HG02571 (cell line): ENCODE measurements at regions not wholly inside any gene's neighbourhood (a gene's known extent, or its start where the extent isn't known, plus 50 kb on each side); places are given as distances from the start of the nearest gene placed in this dataset.
"Not testable (repeated sequence)": the region's sequence is repeated elsewhere in the genome, so short reads cannot be mapped to it uniquely, and the experiment has no call there.

Source experiments
- ATAC-seq: cut with Tn5 transposase; IDR thresholded peaks from one replicate; pipeline ENCODE4 v1.9.1; 2021; ENCODE audit warnings: mild to moderate bottlenecking, moderate library complexity; ENCODE audit not compliant: unreplicated experiment

- no peak for ATAC-seq
These were observed 205.0 kb upstream of the RPL34 start for GRCh38 chr4:108415389-108415788.

- ATAC-seq: no peak
These were observed 208.5 kb upstream of the RPL34 start for GRCh38 chr4:108411836-108412235.

- not testable (repeated sequence) for ATAC-seq
These were observed 210.7 kb upstream of the RPL34 start for GRCh38 chr4:108409691-108410090.

- no peak for ATAC-seq
These were observed 214.8 kb upstream of the RPL34 start for GRCh38 chr4:108405586-108405985.

- no peak for ATAC-seq
These were observed 220.1 kb upstream of the RPL34 start for GRCh38 chr4:108400309-108400708.

- no peak for ATAC-seq
These were observed 220.6 kb upstream of the RPL34 start for GRCh38 chr4:108399610-108400265.

- no peak for ATAC-seq
These were observed 221.5 kb upstream of the RPL34 start for GRCh38 chr4:108398836-108399235.

GRCh38 chr4:108398316-108398715 is 222.1 kb upstream of the RPL34 start:
- no peak for ATAC-seq

- no peak for ATAC-seq
These were observed 222.5 kb upstream of the RPL34 start for GRCh38 chr4:108397850-108398249.

- no peak for ATAC-seq
These were observed 223.4 kb upstream of the RPL34 start for GRCh38 chr4:108396900-108397497.

GRCh38 chr4:108395786-108396185 is 224.6 kb upstream of the RPL34 start:
- no peak for ATAC-seq

- no peak for ATAC-seq
These were observed 225.2 kb upstream of the LEF1 start for GRCh38 chr4:108393890-108394472.

GRCh38 chr4:108391701-108392455 is 223.1 kb upstream of the LEF1 start:
- ATAC-seq: no peak

GRCh38 chr4:108385076-108385475 is 216.3 kb upstream of the LEF1 start:
- no peak for ATAC-seq

- no peak for ATAC-seq
These were observed 215.8 kb upstream of the LEF1 start for GRCh38 chr4:108384544-108384943.

GRCh38 chr4:108383157-108383556 is 214.4 kb upstream of the LEF1 start:
- ATAC-seq: no peak

GRCh38 chr4:108382751-108383150 is 214.0 kb upstream of the LEF1 start:
- ATAC-seq: no peak

- no peak for ATAC-seq
These were observed 209.4 kb upstream of the LEF1 start for GRCh38 chr4:108378164-108378563.

- ATAC-seq: no peak
These were observed 208.3 kb upstream of the LEF1 start for GRCh38 chr4:108377021-108377420.

- no peak for ATAC-seq
These were observed 206.7 kb upstream of the LEF1 start for GRCh38 chr4:108375434-108375833.

GRCh38 chr4:108372681-108373080 is 203.9 kb upstream of the LEF1 start:
- no peak for ATAC-seq

- ATAC-seq: no peak
These were observed 202.6 kb upstream of the LEF1 start for GRCh38 chr4:108371282-108371681.
